ENCODE measurements at regions not wholly inside any gene's neighbourhood (a gene's known extent, or its start where the extent isn't known, plus 50 kb on each side); places are given as distances from the start of the nearest gene placed in this dataset.
A peak's percentile ranks its signal among the peaks of the same experiment; 100 is the strongest.

GRCh38 chr10:110376021-110376766 lies 71.5 kb upstream of the SMNDC1 start:
- DNase-seq, result no peak

- no peak for DNase-seq
These were observed 72.0 kb upstream of the SMNDC1 start for GRCh38 chr10:110376767-110377160.

GRCh38 chr10:110378006-110378405 lies 73.3 kb upstream of the SMNDC1 start:
- DNase-seq, result no peak

GRCh38 chr10:110378533-110379108 lies 73.9 kb upstream of the SMNDC1 start:
- DNase-seq, result peak; percentile 43

GRCh38 chr10:110379831-110380230 lies 75.1 kb upstream of the SMNDC1 start:
- DNase-seq, result no peak

- DNase-seq, result no peak
These were observed 75.6 kb upstream of the SMNDC1 start for GRCh38 chr10:110380293-110380692.

GRCh38 chr10:110382695-110383094 lies 78.0 kb upstream of the SMNDC1 start:
- no peak for DNase-seq

- no peak for DNase-seq
These were observed 82.9 kb upstream of the SMNDC1 start for GRCh38 chr10:110387617-110387982.

- peak; percentile 28 for DNase-seq
These were observed 83.4 kb upstream of the SMNDC1 start for GRCh38 chr10:110387983-110388686.

- peak; percentile 84 for DNase-seq
These were observed 84.0 kb upstream of the SMNDC1 start for GRCh38 chr10:110388687-110389052.

GRCh38 chr10:110389255-110389654 lies 84.5 kb upstream of the SMNDC1 start:
- no peak for DNase-seq

GRCh38 chr10:110391541-110391940 lies 86.8 kb upstream of the SMNDC1 start:
- no peak for DNase-seq

- DNase-seq, result no peak
These were observed 87.4 kb upstream of the SMNDC1 start for GRCh38 chr10:110392121-110392520.

- peak; percentile 90 for DNase-seq
These were observed 88.4 kb upstream of the SMNDC1 start for GRCh38 chr10:110392868-110393740.

GRCh38 chr10:110393866-110394265 lies 89.1 kb upstream of the SMNDC1 start:
- no peak for DNase-seq

- DNase-seq, result no peak
These were observed 89.6 kb upstream of the SMNDC1 start for GRCh38 chr10:110394296-110394695.

- no peak for DNase-seq
These were observed 90.2 kb upstream of the SMNDC1 start for GRCh38 chr10:110394898-110395297.

- DNase-seq, result no peak
These were observed 90.9 kb upstream of the SMNDC1 start for GRCh38 chr10:110395350-110396283.

- DNase-seq, result no peak
These were observed 91.5 kb upstream of the SMNDC1 start for GRCh38 chr10:110396284-110396651.

- no peak for DNase-seq
These were observed 93.1 kb upstream of the SMNDC1 start for GRCh38 chr10:110397856-110398255.

- DNase-seq, result peak; percentile 71
These were observed 93.8 kb upstream of the SMNDC1 start for GRCh38 chr10:110398419-110399105.
